ENCODE measurements at regions not wholly inside any gene's neighbourhood (a gene's known extent, or its start where the extent isn't known, plus 50 kb on each side); places are given as distances from the start of the nearest gene placed in this dataset.

- H3K27ac Mint-ChIP-seq: no peak overlapping the region
- H3K4me3 Mint-ChIP-seq: no peak overlapping the region
- no peak for DNase-seq (ENCODE audit: extremely low spot score, unreplicated experiment)
- H3K36me3 Mint-ChIP-seq: no peaks in the 10 kb centered on the region
- no peaks in the 10 kb centered on the region for H3K9me3 Mint-ChIP-seq
- TF ChIP-seq, protein P1, sequence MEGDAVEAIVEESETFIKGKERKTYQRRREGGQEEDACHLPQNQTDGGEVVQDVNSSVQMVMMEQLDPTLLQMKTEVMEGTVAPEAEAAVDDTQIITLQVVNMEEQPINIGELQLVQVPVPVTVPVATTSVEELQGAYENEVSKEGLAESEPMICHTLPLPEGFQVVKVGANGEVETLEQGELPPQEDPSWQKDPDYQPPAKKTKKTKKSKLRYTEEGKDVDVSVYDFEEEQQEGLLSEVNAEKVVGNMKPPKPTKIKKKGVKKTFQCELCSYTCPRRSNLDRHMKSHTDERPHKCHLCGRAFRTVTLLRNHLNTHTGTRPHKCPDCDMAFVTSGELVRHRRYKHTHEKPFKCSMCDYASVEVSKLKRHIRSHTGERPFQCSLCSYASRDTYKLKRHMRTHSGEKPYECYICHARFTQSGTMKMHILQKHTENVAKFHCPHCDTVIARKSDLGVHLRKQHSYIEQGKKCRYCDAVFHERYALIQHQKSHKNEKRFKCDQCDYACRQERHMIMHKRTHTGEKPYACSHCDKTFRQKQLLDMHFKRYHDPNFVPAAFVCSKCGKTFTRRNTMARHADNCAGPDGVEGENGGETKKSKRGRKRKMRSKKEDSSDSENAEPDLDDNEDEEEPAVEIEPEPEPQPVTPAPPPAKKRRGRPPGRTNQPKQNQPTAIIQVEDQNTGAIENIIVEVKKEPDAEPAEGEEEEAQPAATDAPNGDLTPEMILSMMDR (conservative IDR thresholded peaks at IDR 0.05): no peak
- H3K4me1 Mint-ChIP-seq (ENCODE audit: unreplicated experiment): peaks cover 8% of the 10 kb centered on the region
- no peaks in the 10 kb centered on the region for H3K27me3 Mint-ChIP-seq
Measured at GRCh38 chr20:6622041-6622440, 145.4 kb upstream of the BMP2 start.

- Mint-ChIP-seq H3K4me3 (no peak overlapping the region), H3K27me3 (no peaks in the 10 kb centered on the region), H3K36me3 (no peaks in the 10 kb centered on the region), H3K9me3 (no peaks in the 10 kb centered on the region), H3K27ac (no peak overlapping the region), H3K4me1 (ENCODE audit: unreplicated experiment) (no peaks in the 10 kb centered on the region)
- TF ChIP-seq, protein P1 (conservative IDR thresholded peaks at IDR 0.05): no peak
- no peak for DNase-seq (ENCODE audit: extremely low spot score, unreplicated experiment)
Measured at GRCh38 chr20:6618051-6618450, 149.4 kb upstream of the BMP2 start.

DNA sequence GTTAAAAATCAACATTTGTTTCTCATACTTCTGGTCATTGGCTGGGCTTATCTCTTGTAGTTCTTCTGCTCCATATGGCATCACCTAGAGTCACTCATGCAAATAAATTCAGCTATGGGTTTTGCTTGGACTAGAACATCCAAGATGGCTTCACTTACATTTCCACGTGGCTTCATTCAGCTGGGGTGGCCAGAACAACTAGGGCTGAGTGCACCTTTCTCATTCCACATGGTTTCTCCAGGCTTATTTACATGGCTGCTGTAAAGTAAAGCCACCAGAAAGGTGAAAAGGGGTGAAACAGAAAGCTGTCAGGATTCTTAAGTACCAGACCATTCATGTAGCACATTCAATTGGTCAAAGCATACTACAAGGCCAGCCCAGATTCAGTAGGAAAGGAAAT is 151.1 kb upstream of the BMP2 start:
- Mint-ChIP-seq H3K9me3 (peaks cover 5% of the 10 kb centered on the region), H3K27ac (no peak overlapping the region), H3K4me3 (no peak overlapping the region), H3K4me1 (ENCODE audit: unreplicated experiment) (no peaks in the 10 kb centered on the region), H3K36me3 (no peaks in the 10 kb centered on the region), H3K27me3 (no peaks in the 10 kb centered on the region)
- no peak for DNase-seq (ENCODE audit: extremely low spot score, unreplicated experiment)
- TF ChIP-seq, protein P1 (conservative IDR thresholded peaks at IDR 0.05): no peak

DNA sequence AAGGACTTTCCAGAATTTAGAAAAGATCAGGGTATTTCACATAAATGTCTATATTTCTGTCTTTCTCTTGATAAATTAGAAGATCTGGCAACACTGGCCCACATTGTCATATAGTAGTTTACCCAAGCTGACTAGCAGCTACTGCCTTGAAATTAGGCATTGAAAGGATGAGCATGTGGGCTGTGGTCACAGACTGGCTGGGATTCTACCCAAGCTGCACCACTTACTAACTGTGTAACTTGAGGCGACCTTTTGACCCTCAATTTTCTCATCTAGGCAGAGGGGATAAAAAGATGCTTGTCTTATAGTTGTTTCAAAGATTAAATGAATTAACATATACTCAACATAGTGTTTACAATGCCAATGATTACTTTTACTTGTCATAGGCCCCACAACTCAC is 152.7 kb upstream of the BMP2 start:
- Mint-ChIP-seq H3K27me3 (no peaks in the 10 kb centered on the region), H3K9me3 (peaks cover 5% of the 10 kb centered on the region), H3K4me3 (no peak overlapping the region), H3K27ac (no peak overlapping the region), H3K4me1 (ENCODE audit: unreplicated experiment) (peaks cover 5% of the 10 kb centered on the region), H3K36me3 (no peaks in the 10 kb centered on the region)
- DNase-seq (ENCODE audit: extremely low spot score, unreplicated experiment): no peak
- TF ChIP-seq, protein P1 (conservative IDR thresholded peaks at IDR 0.05): no peak

DNA sequence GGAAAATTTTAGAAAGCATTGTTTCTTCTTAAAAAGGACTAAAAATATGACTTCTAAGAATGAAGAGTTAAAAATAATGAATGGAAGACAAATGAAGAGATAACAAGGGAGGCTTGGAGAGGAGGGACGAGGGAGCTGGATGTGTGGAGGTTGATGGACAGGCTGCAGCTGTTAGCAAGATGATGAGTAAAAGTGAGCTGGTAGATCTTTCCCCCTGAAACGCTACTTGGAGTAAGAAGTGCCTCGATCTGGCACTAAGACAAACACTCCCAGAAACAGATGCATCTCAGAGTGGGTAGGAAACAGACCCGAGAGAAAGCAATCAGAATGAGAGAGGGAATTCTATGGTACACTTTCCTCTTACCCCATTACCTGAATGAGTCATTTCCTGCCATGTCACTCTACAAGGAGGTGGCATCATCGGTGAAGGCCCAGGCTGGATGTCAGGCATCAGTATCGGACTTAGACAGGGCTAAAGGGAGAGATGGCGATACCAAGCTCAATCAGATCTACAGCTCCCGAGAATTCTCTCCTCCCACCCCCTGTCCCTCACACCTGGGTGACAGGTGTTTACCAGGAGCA is 154.1 kb upstream of the BMP2 start:
- Mint-ChIP-seq H3K27ac (peak overlapping the region; percentile 13), H3K4me1 (ENCODE audit: unreplicated experiment) (peaks cover 5% of the 10 kb centered on the region), H3K36me3 (no peaks in the 10 kb centered on the region), H3K27me3 (peaks cover 1% of the 10 kb centered on the region), H3K9me3 (peaks cover 5% of the 10 kb centered on the region), H3K4me3 (no peak overlapping the region)
- TF ChIP-seq, protein P1 (conservative IDR thresholded peaks at IDR 0.05): no peak
- no peak for DNase-seq (ENCODE audit: extremely low spot score, unreplicated experiment)

DNA sequence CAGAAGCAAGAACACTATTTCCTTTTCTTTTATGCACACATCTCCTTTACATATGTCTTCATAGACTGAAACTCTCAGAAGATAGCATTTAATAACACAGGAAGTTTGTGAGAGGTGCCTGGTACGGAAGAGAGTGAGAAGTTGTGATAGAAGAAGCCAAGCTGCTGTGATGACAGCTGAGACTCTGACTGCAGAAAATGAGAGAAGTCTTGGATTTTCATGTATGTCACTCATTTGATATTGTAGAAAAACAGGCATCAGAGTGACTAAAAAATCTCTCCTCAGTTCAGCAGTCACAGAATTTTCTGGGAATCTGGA is 154.9 kb upstream of the BMP2 start:
- H3K36me3 Mint-ChIP-seq: no peaks in the 10 kb centered on the region
- H3K4me3 Mint-ChIP-seq: no peak overlapping the region
- DNase-seq (ENCODE audit: extremely low spot score, unreplicated experiment): no peak
- TF ChIP-seq, protein P1 (conservative IDR thresholded peaks at IDR 0.05): no peak
- peaks cover 3% of the 10 kb centered on the region for H3K27me3 Mint-ChIP-seq
- H3K27ac Mint-ChIP-seq: no peak overlapping the region
- peaks cover 5% of the 10 kb centered on the region for H3K4me1 Mint-ChIP-seq (ENCODE audit: unreplicated experiment)
- H3K9me3 Mint-ChIP-seq: peaks cover 5% of the 10 kb centered on the region
